Fibroblast of lung (primary cell): ENCODE measurements at regions not wholly inside any gene's neighbourhood (a gene's known extent, or its start where the extent isn't known, plus 50 kb on each side); places are given as distances from the start of the nearest gene placed in this dataset.

Experiments
- EZH2 ChIP-seq: IDR thresholded peaks from 2 replicates; pipeline ENCODE4 v1.5.1; 2012; ENCODE audit warnings: low read length, control low read depth, mild to moderate bottlenecking; ENCODE audit errors: missing control alignments
- TF ChIP-seq, protein P1 (sequence below), 2 donors: IDR thresholded peaks in 1 of 2; conservative IDR thresholded peaks in 1 of 2; 1 replicate in 1 of 2; 2 replicates in 1 of 2; pipeline ENCODE4 v1.5.1; 2011 to 2012; ENCODE audit warnings: low read length in 2 of 2, control low read depth in 1 of 2, inconsistent platforms in 1 of 2, low read depth in 1 of 2, mild to moderate bottlenecking in 1 of 2

DNA sequence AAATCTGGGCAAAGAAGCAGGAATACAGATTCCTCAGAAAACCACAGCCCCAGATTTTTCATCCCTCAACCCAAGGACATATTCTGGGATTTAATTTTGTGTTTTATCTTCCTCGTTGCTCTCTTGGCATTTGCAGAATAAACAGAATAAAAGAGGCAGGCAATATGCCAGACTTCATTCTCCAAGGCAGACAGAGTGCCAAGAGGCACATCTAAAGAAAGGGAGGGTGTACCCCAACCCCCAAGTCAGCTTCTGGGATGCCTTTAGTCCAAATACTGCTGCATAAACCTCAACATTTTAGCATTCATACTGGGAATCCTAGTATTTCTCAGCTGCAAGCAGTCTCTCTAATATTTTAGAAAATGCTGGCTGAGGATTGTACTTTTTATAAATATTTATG is 629.2 kb downstream of the KLHL13 start:
- no peak for TF ChIP-seq EZH2
- TF ChIP-seq, protein P1, sequence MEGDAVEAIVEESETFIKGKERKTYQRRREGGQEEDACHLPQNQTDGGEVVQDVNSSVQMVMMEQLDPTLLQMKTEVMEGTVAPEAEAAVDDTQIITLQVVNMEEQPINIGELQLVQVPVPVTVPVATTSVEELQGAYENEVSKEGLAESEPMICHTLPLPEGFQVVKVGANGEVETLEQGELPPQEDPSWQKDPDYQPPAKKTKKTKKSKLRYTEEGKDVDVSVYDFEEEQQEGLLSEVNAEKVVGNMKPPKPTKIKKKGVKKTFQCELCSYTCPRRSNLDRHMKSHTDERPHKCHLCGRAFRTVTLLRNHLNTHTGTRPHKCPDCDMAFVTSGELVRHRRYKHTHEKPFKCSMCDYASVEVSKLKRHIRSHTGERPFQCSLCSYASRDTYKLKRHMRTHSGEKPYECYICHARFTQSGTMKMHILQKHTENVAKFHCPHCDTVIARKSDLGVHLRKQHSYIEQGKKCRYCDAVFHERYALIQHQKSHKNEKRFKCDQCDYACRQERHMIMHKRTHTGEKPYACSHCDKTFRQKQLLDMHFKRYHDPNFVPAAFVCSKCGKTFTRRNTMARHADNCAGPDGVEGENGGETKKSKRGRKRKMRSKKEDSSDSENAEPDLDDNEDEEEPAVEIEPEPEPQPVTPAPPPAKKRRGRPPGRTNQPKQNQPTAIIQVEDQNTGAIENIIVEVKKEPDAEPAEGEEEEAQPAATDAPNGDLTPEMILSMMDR (conservative IDR thresholded peaks at IDR 0.05 in 1 of 2, IDR thresholded peaks at IDR 0.05 in 1 of 2; ENCODE audit: low read depth in 1 of 2, low read length in 2 of 2), result no peak
